Caki2 (cell line): ENCODE measurements at regions not wholly inside any gene's neighbourhood (a gene's known extent, or its start where the extent isn't known, plus 50 kb on each side); places are given as distances from the start of the nearest gene placed in this dataset.

ENCODE experiments used
- DNase-seq: peaks from one replicate; pipeline ENCODE4 v3.0.0-alpha.2; 2015; ENCODE audit warnings: low read depth
- in situ Hi-C: cut with HindIII; loops from 2 replicates; pipeline ENCODE4 v1.10.0; 2016; ENCODE audit warnings: low sequenced_read_pairs, low pct_unique_long_range_greater_than_20kb, mixed read lengths

DNA sequence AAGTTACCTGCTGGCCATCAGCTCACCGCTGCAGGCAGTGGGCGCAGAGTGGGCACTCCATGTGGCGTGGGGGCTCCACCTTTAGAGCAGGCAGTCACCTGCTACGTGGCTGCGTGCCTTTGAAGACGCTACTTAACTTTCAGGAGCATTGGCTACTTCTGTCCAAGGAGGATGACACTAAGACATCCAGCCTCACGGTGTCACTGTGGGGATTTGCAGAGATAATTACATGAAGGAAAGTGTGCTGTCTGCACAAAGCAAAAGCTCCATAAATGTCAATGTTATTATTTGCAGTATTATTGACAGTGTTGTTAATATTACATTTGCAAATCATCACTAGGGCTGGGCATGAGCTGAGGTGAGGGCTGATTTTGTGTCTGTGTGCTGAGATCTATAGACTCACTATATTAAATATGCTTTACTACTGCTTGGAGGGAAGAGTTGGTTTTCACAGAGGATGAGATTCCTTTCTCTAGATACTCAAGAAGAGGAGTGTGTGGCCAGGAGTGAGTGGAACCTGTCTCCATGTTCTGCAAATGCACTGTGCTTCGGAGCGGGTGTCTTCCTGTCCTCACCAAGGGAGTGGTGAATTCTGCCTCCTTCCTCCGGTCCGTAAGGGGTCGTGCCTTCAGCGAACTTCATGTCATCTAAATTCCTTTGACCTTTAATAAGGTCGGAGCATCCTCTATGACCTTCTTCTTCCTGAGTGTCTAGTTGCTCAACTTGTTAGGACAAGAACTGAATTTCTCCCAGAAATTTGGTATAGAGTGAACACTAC is 165.8 kb upstream of the SYNDIG1 start:
- no peak for DNase-seq
- in situ Hi-C loops: no loop called here

DNA sequence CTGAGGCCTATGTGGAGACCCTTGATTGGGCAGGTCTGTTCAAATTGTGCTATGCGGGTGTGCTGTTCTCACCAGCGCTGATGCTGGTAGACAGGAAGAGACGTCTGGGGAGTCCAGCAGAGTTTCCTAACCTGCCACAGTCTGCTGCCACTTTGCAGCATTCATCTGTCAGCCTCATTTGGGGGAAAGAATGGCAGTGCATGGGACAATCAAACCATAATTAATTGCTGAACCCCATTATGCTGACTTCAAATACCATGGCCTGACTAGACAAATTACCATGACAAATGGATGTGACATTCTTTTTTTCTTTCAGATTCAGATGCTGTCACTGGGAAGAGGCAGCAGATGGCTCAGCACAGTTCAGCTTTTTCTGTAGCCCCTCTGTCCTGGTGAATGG is 171.4 kb upstream of the SYNDIG1 start:
- in situ Hi-C loops: no loop called here
- no peak for DNase-seq

DNA sequence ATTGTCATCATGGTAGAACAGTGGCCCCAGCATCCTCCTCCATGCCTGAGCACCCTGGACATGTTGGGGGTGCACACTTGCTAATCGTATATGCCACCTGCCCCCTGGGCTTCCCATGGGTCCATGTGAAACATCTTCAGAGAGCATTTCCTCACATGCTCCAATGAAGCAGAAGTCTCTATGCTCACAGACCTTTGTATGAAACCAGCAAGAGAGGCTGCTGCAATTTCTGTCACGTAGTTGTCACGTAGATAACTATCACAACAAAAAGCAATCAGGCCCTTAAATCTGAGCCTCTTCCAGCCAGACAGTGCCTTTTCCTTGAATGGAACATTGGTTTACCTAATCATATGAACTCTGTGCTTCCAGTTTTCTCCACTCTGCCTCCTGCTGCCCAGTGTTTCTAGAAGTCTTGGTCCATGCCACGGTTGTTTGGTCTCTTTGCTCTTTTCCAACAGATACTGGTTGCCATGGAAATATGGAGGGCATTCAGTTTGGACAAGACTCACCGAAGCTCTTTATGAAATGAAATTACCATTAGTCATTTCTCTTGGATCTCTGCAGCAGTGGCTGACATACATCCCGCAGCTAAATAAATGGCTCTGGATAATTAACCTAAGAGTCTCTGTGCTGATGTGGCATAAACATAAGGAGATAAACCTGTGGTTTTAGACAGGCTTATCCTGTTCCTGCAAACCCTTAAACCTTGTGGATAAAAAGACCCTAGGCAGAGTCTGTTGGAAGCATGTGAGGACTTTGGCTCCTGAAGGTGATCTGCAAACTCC is 172.8 kb upstream of the SYNDIG1 start:
- in situ Hi-C loops: no loop called here
- DNase-seq: no peak

DNA sequence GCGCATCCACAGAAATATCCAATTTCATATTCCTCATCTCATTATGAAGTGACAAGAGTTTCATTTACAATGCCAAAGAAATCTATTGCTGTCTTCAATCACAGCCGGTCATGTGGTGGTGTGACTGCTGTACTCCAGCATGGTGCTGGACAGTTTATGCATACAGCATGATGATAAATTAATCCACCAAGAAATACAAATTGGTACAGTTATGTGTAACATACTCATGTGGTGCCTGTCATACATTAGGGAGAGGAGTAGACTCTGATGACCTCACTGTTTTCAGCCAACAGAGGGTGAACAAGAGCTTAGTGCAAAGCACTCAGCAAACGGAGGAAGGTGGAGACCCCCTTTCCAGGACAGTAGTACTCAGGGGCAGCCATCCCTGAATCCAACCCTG is 178.4 kb upstream of the SYNDIG1 start:
- in situ Hi-C loops: no loop called here

DNA sequence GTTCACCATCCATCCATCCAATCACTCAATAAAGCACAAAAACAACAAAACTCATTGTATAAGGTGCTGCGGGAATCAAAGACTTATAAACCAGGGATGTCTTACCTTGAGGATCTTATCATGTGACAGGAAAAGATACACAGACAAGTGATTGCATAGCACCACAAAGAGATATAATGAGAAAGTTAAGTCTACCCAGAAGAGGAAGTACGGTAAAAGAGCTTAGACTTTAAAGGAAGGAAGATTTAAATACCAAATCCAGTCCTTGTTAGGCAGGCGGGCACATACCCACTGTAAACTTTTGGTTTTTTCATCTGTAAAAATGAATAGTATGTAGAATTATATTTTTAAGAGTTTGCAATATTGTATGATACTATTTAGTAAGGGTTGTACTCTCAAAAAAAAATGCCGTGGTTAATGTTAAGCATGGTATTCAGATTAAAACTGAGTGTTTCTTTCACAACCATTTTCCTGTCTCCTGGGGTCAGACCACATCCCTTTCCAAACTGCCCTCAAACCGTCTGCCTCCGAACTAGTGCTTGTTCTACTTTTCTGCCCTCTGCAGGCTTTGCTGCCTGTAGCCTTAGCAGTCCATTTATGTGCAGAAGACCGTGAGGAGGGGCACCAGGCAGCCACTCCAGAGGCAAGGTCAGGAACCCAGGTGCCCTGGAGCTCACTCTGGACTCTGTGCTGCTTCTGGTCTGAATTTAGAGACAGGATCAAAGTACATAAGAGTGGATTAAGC is 179.5 kb upstream of the SYNDIG1 start:
- in situ Hi-C loops: no loop called here
- DNase-seq: no peak

More for the DNA sequence above, 178.4 kb upstream of the SYNDIG1 start:
- DNase-seq: no peak

DNA sequence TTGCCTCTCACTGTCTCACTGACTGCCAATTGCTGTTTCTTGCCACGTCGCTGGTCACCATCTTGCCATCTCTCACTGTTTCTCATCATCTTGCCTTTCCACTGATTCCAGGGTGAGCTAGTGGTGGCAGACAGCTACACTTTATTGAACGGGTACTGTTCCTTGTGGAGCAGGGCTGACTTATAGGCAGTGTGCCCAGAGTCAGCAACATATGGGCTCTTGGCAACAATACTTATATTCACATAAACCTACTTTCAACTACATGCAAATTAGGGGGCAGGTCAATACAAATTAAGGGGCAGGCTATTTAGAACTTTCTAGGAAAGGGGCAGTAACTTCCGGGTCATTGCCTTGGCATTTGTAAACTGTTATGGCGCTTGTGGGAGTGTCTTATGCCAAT is 186.2 kb upstream of the SYNDIG1 start:
- in situ Hi-C loops: no loop called here
- DNase-seq: no peak

DNA sequence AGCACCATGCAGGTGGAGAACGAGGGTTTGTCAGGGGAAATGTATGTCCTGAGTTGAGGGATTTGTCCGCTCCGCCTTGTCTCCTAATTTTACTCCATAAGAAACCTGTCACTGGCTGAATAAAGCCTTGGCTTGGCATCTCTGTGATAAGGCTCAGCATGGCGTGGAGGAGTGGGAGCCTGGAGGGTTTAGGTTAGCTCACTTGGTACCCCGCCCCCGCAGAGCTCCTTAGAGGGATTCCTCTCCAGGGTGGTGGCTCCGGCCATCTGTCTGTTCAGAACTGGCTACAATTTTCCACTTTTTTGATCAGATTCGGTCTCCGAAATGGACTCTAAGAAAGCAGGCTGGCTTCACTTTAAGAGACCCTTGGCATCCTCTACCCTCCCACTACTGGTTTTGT is 192.2 kb upstream of the SYNDIG1 start:
- in situ Hi-C loops: no loop called here
- DNase-seq: no peak

DNA sequence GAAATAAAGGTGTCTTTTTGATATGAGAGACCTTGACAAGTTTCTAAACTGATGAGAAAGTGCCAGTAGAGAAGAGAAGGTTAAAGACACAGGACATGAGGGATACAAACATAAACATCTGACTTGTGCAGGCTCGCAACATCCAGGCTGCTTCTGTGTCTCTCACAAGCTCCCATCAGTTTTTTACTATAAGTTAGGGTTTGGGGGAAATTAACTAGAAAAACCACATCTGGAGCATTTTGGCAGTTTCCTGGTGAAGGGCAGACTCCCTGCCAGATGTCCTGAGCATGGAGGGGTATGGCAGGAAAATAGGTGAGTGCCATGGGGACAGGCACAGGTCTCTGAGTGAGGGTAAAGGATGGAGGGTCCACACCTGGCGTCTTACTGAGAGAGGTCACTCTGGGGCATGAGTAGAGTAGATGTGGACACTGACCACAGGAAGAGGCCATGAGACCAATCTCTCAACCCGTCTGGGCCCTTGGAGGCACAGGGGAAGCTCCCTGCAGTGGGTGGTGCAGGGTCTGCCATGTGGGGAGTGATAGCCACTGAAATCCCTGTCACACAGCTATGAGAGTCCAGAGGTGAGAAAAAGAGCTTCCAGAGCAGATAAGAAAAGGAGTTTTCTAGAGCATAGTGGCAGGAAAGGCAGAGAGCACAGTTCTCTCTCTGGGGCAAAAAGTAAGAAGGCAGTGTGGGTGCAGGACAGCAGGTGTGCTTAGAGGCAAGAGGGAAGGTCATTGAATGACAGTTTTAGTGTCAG is 193.3 kb upstream of the SYNDIG1 start:
- no peak for DNase-seq
- in situ Hi-C loops: no loop called here

DNA sequence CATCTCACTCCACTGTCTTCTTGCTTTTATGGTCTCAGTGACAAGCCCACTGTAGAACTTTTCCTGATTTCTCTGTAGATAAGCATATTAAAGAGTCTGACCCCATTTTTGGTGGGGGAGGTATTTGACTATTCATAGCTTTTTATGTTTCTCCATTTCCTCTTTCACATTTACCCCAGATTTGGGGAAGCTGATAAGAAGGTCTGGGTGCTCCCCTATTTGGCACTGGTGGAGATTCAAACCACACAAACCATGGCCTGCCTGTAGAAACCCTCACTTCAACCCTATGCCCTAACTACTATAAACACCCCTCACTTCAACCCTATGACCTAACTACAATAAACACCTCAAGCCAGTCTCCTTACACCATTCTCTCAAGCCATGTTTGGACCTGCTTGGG is 196.2 kb upstream of the SYNDIG1 start:
- in situ Hi-C loops: no loop called here
- DNase-seq: no peak

DNA sequence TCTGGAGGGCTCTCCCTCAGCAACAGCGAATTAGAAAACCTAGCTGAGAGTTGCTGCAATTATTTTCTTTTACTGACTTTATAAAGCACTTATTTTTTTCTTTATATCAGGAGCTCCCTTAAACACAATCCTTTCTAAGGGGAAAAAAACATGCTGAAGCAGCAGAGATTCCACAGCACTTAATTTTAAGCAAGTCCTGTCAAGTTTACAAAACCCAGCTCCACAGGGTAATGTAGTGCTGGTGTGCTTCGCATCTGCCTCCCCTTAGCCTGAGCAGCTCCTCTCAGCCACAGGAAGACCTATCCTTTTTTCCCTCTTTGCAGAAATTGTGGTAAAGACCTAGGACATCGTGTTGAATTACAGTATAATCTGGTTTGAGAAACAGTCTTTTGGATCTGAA is 208.1 kb upstream of the SYNDIG1 start:
- no peak for DNase-seq
- in situ Hi-C loops: no loop called here

DNA sequence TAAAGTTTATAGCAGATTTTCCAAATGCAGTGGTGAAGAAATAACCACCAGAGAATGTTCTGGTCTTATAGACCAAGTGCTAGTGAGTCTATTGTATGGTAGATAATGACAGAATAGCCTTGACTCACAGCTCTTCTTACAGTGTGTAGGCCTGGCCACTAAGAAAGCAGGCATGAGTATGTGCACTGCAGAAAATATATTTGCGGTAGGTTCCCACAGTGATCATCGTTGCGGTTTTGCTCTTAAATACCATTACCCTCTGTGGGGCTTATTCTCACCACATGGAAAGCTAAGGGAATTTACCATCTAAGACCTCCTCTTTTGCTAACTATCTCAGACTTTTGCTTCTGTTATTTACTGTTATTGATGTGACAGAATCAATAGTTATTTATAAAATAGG is 212.3 kb upstream of the SYNDIG1 start:
- no peak for DNase-seq
- in situ Hi-C loops: no loop called here

DNA sequence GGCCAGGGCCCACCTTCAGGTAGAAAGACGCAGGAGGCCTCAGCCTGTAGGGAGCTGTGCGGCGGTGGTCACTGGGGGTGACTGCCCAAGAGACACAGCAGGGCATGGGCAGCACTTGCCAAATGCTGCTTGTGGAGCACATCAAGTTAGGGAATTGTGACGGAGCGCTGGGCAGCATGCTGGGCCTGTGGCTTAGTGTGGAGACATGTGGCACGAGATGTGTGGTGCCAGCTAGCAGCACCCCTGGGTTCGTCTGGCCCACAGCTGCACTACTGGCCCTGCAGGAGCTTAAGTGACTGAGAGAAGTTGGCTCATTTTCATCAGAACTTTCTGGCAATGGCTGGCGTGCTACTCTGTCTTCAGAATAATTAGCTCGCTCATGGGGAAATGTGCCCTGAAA is 213.1 kb upstream of the SYNDIG1 start:
- DNase-seq: no peak
- in situ Hi-C loops: no loop called here

DNA sequence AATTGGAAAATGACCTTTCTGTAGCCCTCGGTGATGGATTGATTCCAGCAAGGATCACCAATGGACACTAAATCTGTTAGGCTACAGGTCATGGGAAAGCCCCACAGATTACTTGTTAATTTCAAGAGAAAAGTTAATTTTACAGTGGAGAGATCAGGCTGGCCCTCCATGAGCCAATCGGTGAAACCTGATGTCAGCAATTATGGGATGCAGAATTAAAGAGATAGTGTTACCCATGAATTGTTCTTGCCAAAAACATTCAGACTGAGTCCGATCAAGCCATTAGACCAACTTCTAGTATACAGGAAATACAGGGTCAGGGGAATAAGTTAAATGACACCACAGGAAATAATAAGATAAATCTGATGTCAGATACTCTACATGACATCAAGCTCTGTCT is 214.9 kb upstream of the SYNDIG1 start:
- in situ Hi-C loops: no loop called here
- DNase-seq: no peak

DNA sequence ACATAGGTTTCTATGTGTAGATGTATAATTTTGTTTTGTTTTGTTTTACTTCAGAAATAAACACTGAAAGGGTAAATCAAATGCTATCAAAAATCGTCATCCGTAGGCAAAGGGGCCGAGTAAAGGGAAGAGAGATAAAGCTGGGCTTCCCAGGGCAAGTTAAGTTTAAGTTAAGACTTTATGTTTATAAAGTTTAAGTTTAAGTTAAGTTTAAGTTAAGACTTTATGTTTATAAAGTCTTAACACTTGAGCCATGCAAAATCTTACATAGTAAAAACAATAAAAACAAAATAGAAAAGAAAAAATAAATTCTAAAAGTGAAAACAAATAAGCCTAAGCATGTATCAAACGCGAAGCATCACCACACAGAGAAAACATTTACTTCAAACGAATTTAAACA is 216.1 kb upstream of the SYNDIG1 start:
- in situ Hi-C loops: no loop called here

DNA sequence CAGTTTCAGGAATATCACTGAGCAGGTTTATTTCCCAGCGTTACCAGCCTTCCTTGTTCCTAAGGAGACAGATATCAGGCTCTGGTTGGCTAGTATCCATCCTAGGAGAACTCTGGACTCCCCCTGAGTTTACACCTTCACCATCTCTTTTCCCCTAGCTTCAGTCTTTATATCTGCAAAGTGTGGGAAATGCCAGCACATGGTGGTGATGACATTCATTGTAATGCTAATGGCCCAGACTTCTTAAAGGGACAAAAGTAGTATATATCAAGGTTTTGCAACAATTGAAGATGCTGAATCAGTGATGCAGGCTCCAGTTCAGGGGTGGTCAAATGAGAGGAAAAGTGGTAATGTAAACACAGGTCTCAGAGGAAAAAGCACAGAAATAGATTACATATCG is 224.3 kb upstream of the SYNDIG1 start:
- in situ Hi-C loops: no loop called here
- DNase-seq: no peak

More for the DNA sequence above, 216.1 kb upstream of the SYNDIG1 start:
- no peak for DNase-seq

DNA sequence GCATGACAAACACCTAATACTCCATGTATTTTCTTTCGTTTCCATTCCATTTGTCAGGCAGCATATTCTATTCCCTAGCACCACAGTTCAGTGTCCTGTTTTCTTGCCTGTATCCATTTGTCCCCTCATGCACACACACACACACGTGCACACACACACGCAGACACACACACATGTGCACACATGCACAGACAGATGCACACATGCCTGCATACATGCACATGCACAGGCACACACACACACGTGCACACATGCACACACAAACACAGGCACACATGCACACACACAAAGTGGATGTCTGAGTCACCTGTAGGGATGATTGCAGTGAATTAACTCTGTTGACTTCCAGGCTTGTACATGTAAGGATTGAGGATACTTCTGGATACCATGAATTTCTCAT is 226.7 kb upstream of the SYNDIG1 start:
- DNase-seq: no peak
- in situ Hi-C loops: no loop called here

DNA sequence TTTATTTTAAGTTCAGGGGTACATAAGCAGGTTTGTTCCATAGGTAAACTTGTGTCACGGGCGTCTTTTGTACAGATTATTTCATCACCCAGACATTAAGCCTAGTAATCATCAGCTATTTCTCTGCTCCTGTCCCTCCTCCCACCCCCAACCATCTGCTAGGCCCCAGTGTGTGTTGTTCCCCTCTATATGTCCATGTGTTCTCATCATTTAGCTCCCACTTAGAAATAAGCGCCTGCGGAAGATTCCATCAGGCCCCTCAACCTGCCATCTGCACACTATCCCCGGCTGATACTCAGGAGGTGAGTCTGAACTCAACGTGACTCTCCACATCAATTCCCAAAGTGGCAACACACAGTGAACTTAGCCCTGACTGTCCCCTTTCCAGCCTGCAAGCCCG is 228.0 kb upstream of the SYNDIG1 start:
- in situ Hi-C loops: no loop called here
- DNase-seq: no peak

DNA sequence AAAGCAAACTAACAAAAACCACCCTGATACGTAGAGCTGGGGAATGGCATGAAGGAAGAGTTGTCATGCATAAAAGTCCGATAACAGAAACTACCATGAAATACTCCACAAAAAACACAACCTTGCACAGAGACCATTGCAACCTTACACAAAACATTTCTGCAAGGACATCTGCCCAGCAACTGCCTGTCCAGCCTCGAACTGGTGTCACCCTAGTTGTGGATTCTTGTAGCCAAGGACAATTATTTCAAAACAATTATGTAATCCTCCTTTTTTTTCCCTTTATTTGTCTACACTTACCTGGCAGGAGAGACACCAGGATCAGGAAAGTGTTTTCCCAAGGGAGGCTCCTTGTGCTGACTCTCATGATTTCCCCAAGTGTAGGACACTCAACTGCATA is 232.5 kb upstream of the SYNDIG1 start:
- DNase-seq: no peak
- in situ Hi-C loops: no loop called here

DNA sequence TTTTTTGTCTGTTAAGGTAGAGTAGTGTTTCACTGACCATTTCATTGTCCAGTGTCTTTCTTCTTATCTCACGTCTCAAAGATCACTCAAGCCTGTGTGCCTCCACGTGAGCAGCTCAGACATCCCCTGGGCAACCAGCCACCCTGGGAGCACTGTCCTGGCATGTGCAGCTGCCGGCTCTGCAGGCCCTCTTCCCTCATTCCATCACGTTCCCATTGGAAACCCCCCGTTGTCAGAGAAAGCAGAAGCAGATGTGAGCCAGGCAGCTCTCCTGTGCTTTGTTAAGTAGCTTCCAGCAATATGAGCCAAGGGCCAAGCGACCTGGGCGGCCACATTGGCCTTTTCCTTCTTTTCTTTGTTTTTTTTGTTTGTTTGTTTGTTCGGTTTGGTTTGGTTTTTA is 233.2 kb upstream of the SYNDIG1 start:
- DNase-seq: no peak
- in situ Hi-C loops: no loop called here
